ENCODE measurements at regions not wholly inside any gene's neighbourhood (a gene's known extent, or its start where the extent isn't known, plus 50 kb on each side); places are given as distances from the start of the nearest gene placed in this dataset.

DNA sequence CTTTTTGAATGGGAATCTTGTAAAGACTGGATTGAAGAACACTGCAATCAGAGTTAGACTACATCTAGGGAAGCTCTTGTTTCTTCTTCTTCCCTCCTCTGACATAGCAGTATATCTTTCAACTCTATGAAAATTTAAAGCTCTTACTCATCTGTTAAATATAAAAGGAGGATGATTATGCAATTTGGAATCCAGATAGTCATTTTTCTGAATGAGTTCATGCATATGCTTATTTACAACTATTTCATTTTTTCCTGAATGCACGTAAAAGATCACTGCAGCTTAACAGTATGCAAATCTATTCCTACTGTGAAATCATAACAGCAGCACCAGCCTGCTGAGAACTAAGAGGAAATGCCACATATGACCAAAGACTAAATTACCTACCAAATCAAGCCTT lies 133.5 kb upstream of the TMCC3 start:
- no peak for TF ChIP-seq EP300 (IDR thresholded peaks at IDR 0.05)
- TF ChIP-seq, protein P1, sequence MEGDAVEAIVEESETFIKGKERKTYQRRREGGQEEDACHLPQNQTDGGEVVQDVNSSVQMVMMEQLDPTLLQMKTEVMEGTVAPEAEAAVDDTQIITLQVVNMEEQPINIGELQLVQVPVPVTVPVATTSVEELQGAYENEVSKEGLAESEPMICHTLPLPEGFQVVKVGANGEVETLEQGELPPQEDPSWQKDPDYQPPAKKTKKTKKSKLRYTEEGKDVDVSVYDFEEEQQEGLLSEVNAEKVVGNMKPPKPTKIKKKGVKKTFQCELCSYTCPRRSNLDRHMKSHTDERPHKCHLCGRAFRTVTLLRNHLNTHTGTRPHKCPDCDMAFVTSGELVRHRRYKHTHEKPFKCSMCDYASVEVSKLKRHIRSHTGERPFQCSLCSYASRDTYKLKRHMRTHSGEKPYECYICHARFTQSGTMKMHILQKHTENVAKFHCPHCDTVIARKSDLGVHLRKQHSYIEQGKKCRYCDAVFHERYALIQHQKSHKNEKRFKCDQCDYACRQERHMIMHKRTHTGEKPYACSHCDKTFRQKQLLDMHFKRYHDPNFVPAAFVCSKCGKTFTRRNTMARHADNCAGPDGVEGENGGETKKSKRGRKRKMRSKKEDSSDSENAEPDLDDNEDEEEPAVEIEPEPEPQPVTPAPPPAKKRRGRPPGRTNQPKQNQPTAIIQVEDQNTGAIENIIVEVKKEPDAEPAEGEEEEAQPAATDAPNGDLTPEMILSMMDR (IDR thresholded peaks at IDR 0.05), result no peak
